OCI-LY3 (cell line): ENCODE measurements at regions not wholly inside any gene's neighbourhood (a gene's known extent, or its start where the extent isn't known, plus 50 kb on each side); places are given as distances from the start of the nearest gene placed in this dataset.

Experiments
- EZH2phosphoT487 ChIP-seq: fragments of 200-600 bp; shearing (Covaris generic); IDR thresholded peaks from 2 replicates; pipeline ENCODE4 v1.6.1; 2018; ENCODE audit warnings: antibody characterized with exemption, mixed run types, low read depth
- TF ChIP-seq, protein P1 (sequence below): fragments of 200-600, 300-600 bp; sonication (generic); IDR thresholded peaks from 2 replicates; pipeline ENCODE4 v1.5.1; 2014; ENCODE audit warnings: antibody characterized with exemption, low read length, low read depth

GRCh38 chr4:128690011-128690410 is 119.5 kb upstream of the JADE1 start:
- TF ChIP-seq, protein P1, sequence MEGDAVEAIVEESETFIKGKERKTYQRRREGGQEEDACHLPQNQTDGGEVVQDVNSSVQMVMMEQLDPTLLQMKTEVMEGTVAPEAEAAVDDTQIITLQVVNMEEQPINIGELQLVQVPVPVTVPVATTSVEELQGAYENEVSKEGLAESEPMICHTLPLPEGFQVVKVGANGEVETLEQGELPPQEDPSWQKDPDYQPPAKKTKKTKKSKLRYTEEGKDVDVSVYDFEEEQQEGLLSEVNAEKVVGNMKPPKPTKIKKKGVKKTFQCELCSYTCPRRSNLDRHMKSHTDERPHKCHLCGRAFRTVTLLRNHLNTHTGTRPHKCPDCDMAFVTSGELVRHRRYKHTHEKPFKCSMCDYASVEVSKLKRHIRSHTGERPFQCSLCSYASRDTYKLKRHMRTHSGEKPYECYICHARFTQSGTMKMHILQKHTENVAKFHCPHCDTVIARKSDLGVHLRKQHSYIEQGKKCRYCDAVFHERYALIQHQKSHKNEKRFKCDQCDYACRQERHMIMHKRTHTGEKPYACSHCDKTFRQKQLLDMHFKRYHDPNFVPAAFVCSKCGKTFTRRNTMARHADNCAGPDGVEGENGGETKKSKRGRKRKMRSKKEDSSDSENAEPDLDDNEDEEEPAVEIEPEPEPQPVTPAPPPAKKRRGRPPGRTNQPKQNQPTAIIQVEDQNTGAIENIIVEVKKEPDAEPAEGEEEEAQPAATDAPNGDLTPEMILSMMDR, result no peak
- no peak for TF ChIP-seq EZH2phosphoT487
